Keratinocyte (primary cell): ENCODE measurements at regions not wholly inside any gene's neighbourhood (a gene's known extent, or its start where the extent isn't known, plus 50 kb on each side); places are given as distances from the start of the nearest gene placed in this dataset.

Experiments
- DNase-seq: peaks from one replicate; pipeline ENCODE4 v3.0.0-alpha.2; 2011; ENCODE audit warnings: low read depth, missing footprints, low spot score
- FAIRE-seq: peaks from 2 replicates; lab custom pipeline; 2011; peaks lifted over from hg19 to GRCh38; lab: Jason Lieb, UNC
- H2AFZ ChIP-seq: 2 replicates; pipeline ENCODE4 v1.6.0; 2012; ENCODE audit warnings: low read length, control low read depth, inconsistent platforms; ENCODE audit not compliant: control insufficient read depth
- H3K27ac ChIP-seq: 2 replicates; pipeline ENCODE4 v1.5.1; 2011; ENCODE audit warnings: low read length; ENCODE audit not compliant: control insufficient read depth, insufficient read depth
- H3K27me3 ChIP-seq: 3 replicates; pipeline ENCODE4 v1.6.0; 2011; ENCODE audit warnings: low read length; ENCODE audit not compliant: control insufficient read depth, insufficient read depth; ENCODE audit errors: extremely low read depth
- H3K36me3 ChIP-seq, 2 experiments: 2 replicates in 1 of 2; 3 replicates in 1 of 2; pipeline ENCODE4 v1.5.1; 2011; ENCODE audit warnings: low read length in 2 of 2, mild to moderate bottlenecking in 1 of 2; ENCODE audit not compliant: control insufficient read depth in 2 of 2, insufficient read depth in 2 of 2; ENCODE audit errors: extremely low read depth in 1 of 2
- H3K4me1 ChIP-seq: 3 replicates; pipeline ENCODE4 v1.5.1; 2011; ENCODE audit warnings: low read length; ENCODE audit not compliant: control insufficient read depth, insufficient read depth; ENCODE audit errors: extremely low read depth
- H3K4me2 ChIP-seq: 3 replicates; pipeline ENCODE4 v1.6.0; 2011; ENCODE audit warnings: low read depth, low read length; ENCODE audit not compliant: control insufficient read depth, insufficient read depth; ENCODE audit errors: extremely low read depth
- H3K4me3 ChIP-seq, 3 experiments: fragments of 200-600 bp in 1 of 3; sonication (generic) in 1 of 3; 2 replicates in 2 of 3; 3 replicates in 1 of 3; pipeline ENCODE4 v1.5.1; 2011 to 2016; ENCODE audit warnings: low read length in 3 of 3, mild to moderate bottlenecking in 3 of 3, control low read depth in 2 of 3, inconsistent platforms in 1 of 3, low read depth in 1 of 3, mixed read lengths in 1 of 3, mixed run types in 1 of 3, moderate library complexity in 1 of 3; ENCODE audit not compliant: control insufficient read depth in 2 of 3, insufficient read depth in 2 of 3; ENCODE audit errors: extremely low read depth in 1 of 3
- H3K79me2 ChIP-seq: 2 replicates; pipeline ENCODE4 v1.6.0; 2012; ENCODE audit warnings: low read length; ENCODE audit not compliant: control insufficient read depth, insufficient read depth
- H3K9ac ChIP-seq: 3 replicates; pipeline ENCODE4 v1.6.0; 2011; ENCODE audit warnings: low read length; ENCODE audit not compliant: control insufficient read depth, insufficient read depth; ENCODE audit errors: extremely low read depth
- H3K9me1 ChIP-seq: 3 replicates; pipeline ENCODE4 v1.6.0; 2011; ENCODE audit warnings: low read length; ENCODE audit not compliant: control insufficient read depth, insufficient read depth; ENCODE audit errors: extremely low read depth
- H3K9me3 ChIP-seq: 2 replicates; pipeline ENCODE4 v1.5.1; 2012; ENCODE audit warnings: low read depth, low read length; ENCODE audit not compliant: control insufficient read depth
- H4K20me1 ChIP-seq: 3 replicates; pipeline ENCODE4 v1.6.0; 2011; ENCODE audit warnings: low read length; ENCODE audit not compliant: control insufficient read depth, insufficient read depth; ENCODE audit errors: extremely low read depth
- EZH2 ChIP-seq: IDR thresholded peaks from one replicate; pipeline ENCODE4 v1.6.1; 2012; ENCODE audit warnings: inconsistent platforms, mild to moderate bottlenecking, low read length, moderate library complexity
- dilution Hi-C: fragments of 300-500 bp; cut with MboI; formaldehyde crosslinking; loops from one replicate; pipeline ENCODE4 v1.7.0; 2020; ENCODE audit warnings: low sequenced_read_pairs; ENCODE audit not compliant: extremely low pct_ligation_motif_present
- TF ChIP-seq, protein P1 (sequence below), 3 experiments: IDR thresholded peaks in 1 of 3; conservative IDR thresholded peaks in 1 of 3; optimal IDR thresholded peaks in 1 of 3; 2 replicates in 2 of 3; 3 replicates in 1 of 3; pipeline versions ENCODE3 to v1.5.1; 2011; ENCODE audit warnings: low read length in 3 of 3, mild to moderate bottlenecking in 3 of 3, moderate library complexity in 2 of 3, control low read depth in 1 of 3, inconsistent platforms in 1 of 3; ENCODE audit not compliant: insufficient read depth in 2 of 3; ENCODE audit errors: extremely low read depth in 1 of 3

- H3K27ac ChIP-seq, result peak overlapping the region; percentile 31
- dilution Hi-C loops, result no loop called here
Measured at GRCh38 chr3:96209699-96210098, 604.7 kb upstream of the EPHA6 start.

GRCh38 chr3:96213393-96213792 lies 601.0 kb upstream of the EPHA6 start:
- Histone ChIP-seq H4K20me1 (no peaks in the 10 kb centered on the region), H3K9me1 (no peaks in the 10 kb centered on the region), H3K36me3 (no peaks in the 10 kb centered on the region), H3K27ac (no peak overlapping the region), H3K4me1 (peaks cover 5% of the 10 kb centered on the region), H3K79me2 (no peaks in the 10 kb centered on the region), H3K9me3 (peaks cover 3% of the 10 kb centered on the region), H2AFZ (no peak overlapping the region), H3K27me3 (no peaks in the 10 kb centered on the region), H3K4me3 (no peak overlapping the region), H3K9ac (no peak overlapping the region), H3K4me2 (no peak overlapping the region)
- FAIRE-seq (no peak), DNase-seq (no peak)
- TF ChIP-seq, protein P1, sequence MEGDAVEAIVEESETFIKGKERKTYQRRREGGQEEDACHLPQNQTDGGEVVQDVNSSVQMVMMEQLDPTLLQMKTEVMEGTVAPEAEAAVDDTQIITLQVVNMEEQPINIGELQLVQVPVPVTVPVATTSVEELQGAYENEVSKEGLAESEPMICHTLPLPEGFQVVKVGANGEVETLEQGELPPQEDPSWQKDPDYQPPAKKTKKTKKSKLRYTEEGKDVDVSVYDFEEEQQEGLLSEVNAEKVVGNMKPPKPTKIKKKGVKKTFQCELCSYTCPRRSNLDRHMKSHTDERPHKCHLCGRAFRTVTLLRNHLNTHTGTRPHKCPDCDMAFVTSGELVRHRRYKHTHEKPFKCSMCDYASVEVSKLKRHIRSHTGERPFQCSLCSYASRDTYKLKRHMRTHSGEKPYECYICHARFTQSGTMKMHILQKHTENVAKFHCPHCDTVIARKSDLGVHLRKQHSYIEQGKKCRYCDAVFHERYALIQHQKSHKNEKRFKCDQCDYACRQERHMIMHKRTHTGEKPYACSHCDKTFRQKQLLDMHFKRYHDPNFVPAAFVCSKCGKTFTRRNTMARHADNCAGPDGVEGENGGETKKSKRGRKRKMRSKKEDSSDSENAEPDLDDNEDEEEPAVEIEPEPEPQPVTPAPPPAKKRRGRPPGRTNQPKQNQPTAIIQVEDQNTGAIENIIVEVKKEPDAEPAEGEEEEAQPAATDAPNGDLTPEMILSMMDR (optimal IDR thresholded peaks at IDR 0.05 in 1 of 3, IDR thresholded peaks at IDR 0.05 in 1 of 3, conservative IDR thresholded peaks at IDR 0.05 in 1 of 3; ENCODE audit: extremely low read depth in 1 of 3, insufficient read depth in 2 of 3, low read length in 3 of 3), result no peak
- TF ChIP-seq EZH2, result no peak
- dilution Hi-C loops, result no loop called here

More at GRCh38 chr3:96209699-96210098, 604.7 kb upstream of the EPHA6 start:
- FAIRE-seq (no peak), DNase-seq (peak; percentile 5)
- Histone ChIP-seq H3K9me3 (peaks cover 3% of the 10 kb centered on the region), H3K36me3 (no peaks in the 10 kb centered on the region), H2AFZ (no peak overlapping the region), H3K4me2 (peak overlapping the region; percentile 14), H4K20me1 (no peaks in the 10 kb centered on the region), H3K4me1 (peaks cover 5% of the 10 kb centered on the region), H3K9ac (no peak overlapping the region), H3K79me2 (no peaks in the 10 kb centered on the region), H3K4me3 (no peak overlapping the region), H3K27me3 (no peaks in the 10 kb centered on the region), H3K9me1 (no peaks in the 10 kb centered on the region)
- TF ChIP-seq, protein P1 (optimal IDR thresholded peaks at IDR 0.05 in 1 of 3, IDR thresholded peaks at IDR 0.05 in 1 of 3, conservative IDR thresholded peaks at IDR 0.05 in 1 of 3; ENCODE audit: extremely low read depth in 1 of 3, insufficient read depth in 2 of 3, low read length in 3 of 3), result no peak
- TF ChIP-seq EZH2, result no peak
